OCI-LY1 (cell line): ENCODE measurements at regions not wholly inside any gene's neighbourhood (a gene's known extent, or its start where the extent isn't known, plus 50 kb on each side); places are given as distances from the start of the nearest gene placed in this dataset.

Source experiments
- CTCF ChIP-seq: fragments of 200-600 bp; sonication (generic), shearing (Covaris generic); IDR thresholded peaks from 2 replicates; pipeline ENCODE4 v1.5.1; 2017; ENCODE audit warnings: mild to moderate bottlenecking, antibody characterized with exemption, low read length, moderate library complexity, mixed read lengths
- EZH2 ChIP-seq: fragments of 200-600 bp; sonication (generic), shearing (Covaris generic); IDR thresholded peaks from 2 replicates; pipeline ENCODE4 v1.8.0; 2017; ENCODE audit warnings: borderline replicate concordance, mixed run types, mild to moderate bottlenecking, antibody characterized with exemption, low read length, moderate library complexity, mixed read lengths

DNA sequence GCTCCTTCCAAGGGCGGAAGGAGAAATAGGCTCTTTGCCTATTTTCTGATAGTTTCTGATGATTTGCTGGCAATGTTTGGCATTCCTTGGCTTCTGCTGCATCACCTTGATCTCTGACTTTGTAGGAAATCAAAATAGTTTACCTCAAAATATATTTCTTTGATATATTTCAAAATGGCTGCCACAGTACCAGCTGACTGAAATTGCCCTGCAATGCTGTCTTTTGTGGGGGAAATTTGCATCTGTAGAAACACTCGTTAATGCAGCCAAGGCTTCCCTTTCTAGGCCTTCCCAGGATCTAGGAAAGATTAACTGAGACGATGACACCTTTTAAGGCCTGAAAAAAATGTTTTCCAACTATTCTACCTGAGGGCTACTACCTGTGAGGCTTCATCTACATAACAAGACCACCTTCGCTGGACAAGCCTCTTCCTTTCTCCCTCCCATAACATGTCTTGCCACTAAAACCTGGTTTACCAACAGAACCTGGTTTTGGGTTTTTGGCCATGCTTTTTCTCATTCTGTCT, 212.8 kb upstream of the SSTR1 start:
- no peak for TF ChIP-seq CTCF
- no peak for TF ChIP-seq EZH2
